Gastroesophageal sphincter (tissue), 4 donors: ENCODE measurements at regions not wholly inside any gene's neighbourhood (a gene's known extent, or its start where the extent isn't known, plus 50 kb on each side); places are given as distances from the start of the nearest gene placed in this dataset.

Source experiments
- ATAC-seq: fragments of 150-250 bp; one replicate; pipeline ENCODE4 v1.9.1; 2016; ENCODE audit warnings: mild to moderate bottlenecking, moderate library complexity
- H3K27ac ChIP-seq, 4 donors: fragments of 200-600 bp; sonication (generic) in 3 of 4; 1 replicate in 3 of 4; 2 replicates in 1 of 4; pipeline ENCODE4 v1.5.1; 2016 to 2019
- H3K27me3 ChIP-seq: fragments of 200-600 bp; sonication (generic); one replicate; pipeline ENCODE4 v1.5.1; 2019
- H3K36me3 ChIP-seq, 2 donors: fragments of 200-600 bp; sonication (generic); one replicate each; pipeline ENCODE4 v1.5.1; 2019; ENCODE audit warnings: control low read depth in 1 of 2
- H3K4me1 ChIP-seq, 3 donors: fragments of 200-600 bp; sonication (generic); 1 replicate in 2 of 3; 2 replicates in 1 of 3; pipeline ENCODE4 v1.5.1; 2016 to 2019; ENCODE audit warnings: control low read depth in 2 of 3
- H3K4me3 ChIP-seq, 2 donors: fragments of 200-600 bp; sonication (generic); one replicate each; pipeline ENCODE4 v1.5.1; 2019; ENCODE audit warnings: mild to moderate bottlenecking in 1 of 2, moderate library complexity in 1 of 2
- H3K9me3 ChIP-seq, 3 donors: fragments of 200-600 bp; sonication (generic); one replicate each; pipeline ENCODE4 v1.5.1; 2017 to 2019; ENCODE audit warnings: control low read depth in 2 of 3
- EP300 ChIP-seq: sonication (generic); formaldehyde crosslinking; IDR thresholded peaks from one replicate; pipeline ENCODE4 v1.6.1; 2017; ENCODE audit warnings: antibody characterized with exemption, mild to moderate bottlenecking
- POLR2A ChIP-seq, 2 donors: fragments of 450-650 bp; IDR thresholded peaks; one replicate each; pipeline ENCODE4 v1.6.1; 2017; ENCODE audit warnings: antibody characterized with exemption in 2 of 2, mild to moderate bottlenecking in 2 of 2, moderate library complexity in 1 of 2
- POLR2AphosphoS5 ChIP-seq: sonication (generic); formaldehyde crosslinking; IDR thresholded peaks from one replicate; pipeline ENCODE4 v1.6.1; 2017; ENCODE audit warnings: antibody characterized with exemption
- WGBS, 2 donors: methylation state at CpG; one replicate each; pipeline ENCODE4 v1.1.5; 2018; ENCODE audit warnings: low coverage in 1 of 2; 5-methylcytosine and 5-hydroxymethylcytosine counted together
- TF ChIP-seq, protein P1 (sequence below), 4 experiments: fragments of 200-600 bp in 2 of 4; fragments of 450-650 bp in 2 of 4; sonication (generic) in 1 of 4; IDR thresholded peaks; one replicate each; pipeline ENCODE4 v1.5.1; 2017 to 2019; ENCODE audit warnings: antibody characterized with exemption in 4 of 4, mild to moderate bottlenecking in 2 of 4, moderate library complexity in 2 of 4

DNA sequence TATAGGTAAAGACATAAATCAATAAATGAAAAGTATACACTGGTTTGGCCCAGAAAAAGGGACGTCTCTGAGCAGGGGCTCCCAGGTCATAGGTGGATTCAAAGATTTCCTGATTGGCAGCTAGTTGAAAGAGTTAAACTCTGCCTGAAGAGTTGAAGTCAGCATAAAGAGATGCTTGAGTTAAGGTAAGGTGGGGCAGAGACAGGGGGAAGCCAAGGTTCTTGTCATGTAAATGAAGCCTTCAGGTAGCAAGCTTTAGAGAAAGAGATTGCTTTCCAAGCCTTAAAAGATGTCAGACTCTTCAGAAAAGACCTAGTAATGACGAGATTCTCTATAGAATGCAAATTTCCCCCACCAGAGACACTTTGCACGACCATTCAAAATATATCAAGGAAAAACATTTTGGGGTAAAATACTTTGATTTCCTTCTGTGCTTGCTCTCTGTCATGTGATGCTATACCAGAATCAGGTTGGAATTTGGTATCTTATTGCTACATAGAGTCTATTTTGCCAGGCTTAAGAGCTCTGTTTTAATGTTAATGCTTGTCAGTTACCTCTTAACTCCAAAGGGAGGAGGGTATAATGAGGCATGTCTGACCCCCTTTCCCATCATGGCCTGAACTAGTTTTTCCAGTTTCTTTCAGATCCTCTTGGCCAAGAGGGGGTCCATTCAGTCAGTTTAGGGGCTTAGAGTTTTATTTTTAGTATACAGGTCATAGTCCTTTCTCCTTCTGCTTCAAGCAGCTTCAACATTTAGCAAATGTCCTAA is 429.6 kb downstream of the ADRA2A start:
- H3K27me3 ChIP-seq: peaks cover 1% of the 10 kb centered on the region
- H3K9me3 ChIP-seq: peaks cover 0 to 7% (median 0%) of the 10 kb centered on the region in 3 donors
- no peaks in the 10 kb centered on the region for H3K4me1 ChIP-seq
- 9 to 19% methylated on average over 2 to 3 of the region's 3 CpGs for WGBS, 2 donors
- H3K36me3 ChIP-seq: no peaks in the 10 kb centered on the region
- H3K4me3 ChIP-seq: no peak overlapping the region
- TF ChIP-seq POLR2AphosphoS5 (no peak), POLR2A (IDR thresholded peaks at IDR 0.05) (no peak), EP300 (no peak)
- TF ChIP-seq, protein P1, sequence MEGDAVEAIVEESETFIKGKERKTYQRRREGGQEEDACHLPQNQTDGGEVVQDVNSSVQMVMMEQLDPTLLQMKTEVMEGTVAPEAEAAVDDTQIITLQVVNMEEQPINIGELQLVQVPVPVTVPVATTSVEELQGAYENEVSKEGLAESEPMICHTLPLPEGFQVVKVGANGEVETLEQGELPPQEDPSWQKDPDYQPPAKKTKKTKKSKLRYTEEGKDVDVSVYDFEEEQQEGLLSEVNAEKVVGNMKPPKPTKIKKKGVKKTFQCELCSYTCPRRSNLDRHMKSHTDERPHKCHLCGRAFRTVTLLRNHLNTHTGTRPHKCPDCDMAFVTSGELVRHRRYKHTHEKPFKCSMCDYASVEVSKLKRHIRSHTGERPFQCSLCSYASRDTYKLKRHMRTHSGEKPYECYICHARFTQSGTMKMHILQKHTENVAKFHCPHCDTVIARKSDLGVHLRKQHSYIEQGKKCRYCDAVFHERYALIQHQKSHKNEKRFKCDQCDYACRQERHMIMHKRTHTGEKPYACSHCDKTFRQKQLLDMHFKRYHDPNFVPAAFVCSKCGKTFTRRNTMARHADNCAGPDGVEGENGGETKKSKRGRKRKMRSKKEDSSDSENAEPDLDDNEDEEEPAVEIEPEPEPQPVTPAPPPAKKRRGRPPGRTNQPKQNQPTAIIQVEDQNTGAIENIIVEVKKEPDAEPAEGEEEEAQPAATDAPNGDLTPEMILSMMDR (IDR thresholded peaks at IDR 0.05): no peak
- no peak overlapping the region for H3K27ac ChIP-seq
- ATAC-seq: no peak

DNA sequence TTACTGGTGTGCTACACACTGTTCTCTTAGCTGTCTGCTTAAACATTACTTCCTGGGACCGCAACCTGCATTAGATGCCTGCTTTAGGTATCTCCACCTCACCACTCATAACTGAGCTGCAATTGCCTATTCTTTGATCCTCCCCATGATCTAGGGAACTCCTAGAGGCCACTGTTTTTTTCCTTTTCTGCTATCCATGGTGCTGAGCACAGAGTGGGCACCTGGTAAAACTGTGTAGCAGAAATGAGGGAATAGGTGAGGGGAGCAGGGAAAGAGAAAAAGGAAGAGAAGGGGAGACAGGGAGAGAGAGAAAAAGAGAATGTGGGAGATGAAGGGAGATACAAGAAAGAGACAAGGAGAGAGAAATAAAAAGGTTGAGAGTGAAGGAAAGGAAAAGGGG is 434.9 kb downstream of the ADRA2A start:
- H3K4me3 ChIP-seq: no peak overlapping the region
- WGBS, 2 donors: 82 to 88% methylated on average over 1 of the region's 1 CpG
- H3K27ac ChIP-seq: no peak overlapping the region
- no peaks in the 10 kb centered on the region for H3K4me1 ChIP-seq
- TF ChIP-seq POLR2AphosphoS5 (no peak), POLR2A (IDR thresholded peaks at IDR 0.05) (no peak), EP300 (no peak)
- TF ChIP-seq, protein P1 (IDR thresholded peaks at IDR 0.05): no peak
- no peaks in the 10 kb centered on the region for H3K9me3 ChIP-seq
- no peaks in the 10 kb centered on the region for H3K36me3 ChIP-seq
- no peak for ATAC-seq
- H3K27me3 ChIP-seq: peaks cover 3% of the 10 kb centered on the region

DNA sequence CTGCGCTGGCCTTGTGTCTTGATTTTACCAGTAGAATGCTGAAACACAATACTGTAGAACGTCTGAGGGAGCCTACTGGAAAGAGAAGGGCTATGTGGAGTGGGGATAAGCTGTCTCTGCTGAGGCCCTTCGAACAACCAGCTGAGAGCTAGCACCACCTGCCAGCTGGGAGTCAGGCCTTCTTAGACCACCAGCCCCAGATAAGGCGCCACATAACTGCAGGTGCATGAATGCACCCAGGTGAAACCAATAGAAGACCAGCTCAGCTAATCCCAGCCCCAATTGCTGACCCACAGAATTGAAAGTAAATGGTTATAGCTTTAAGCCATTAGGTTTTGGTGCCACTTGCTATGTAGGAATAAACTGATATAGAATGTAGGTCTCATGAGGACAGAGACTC is 438.4 kb downstream of the ADRA2A start:
- 83% methylated on average over 2 of the region's 4 CpGs; no CpG with 5 or more reads in 1 of the 2 donors for WGBS, 2 donors
- Histone ChIP-seq H3K27ac (no peak overlapping the region), H3K4me1 (no peaks in the 10 kb centered on the region), H3K4me3 (no peak overlapping the region), H3K27me3 (peaks cover 3% of the 10 kb centered on the region), H3K36me3 (no peaks in the 10 kb centered on the region), H3K9me3 (no peaks in the 10 kb centered on the region)
- no peak for ATAC-seq
- TF ChIP-seq POLR2A (IDR thresholded peaks at IDR 0.05) (no peak), EP300 (no peak), POLR2AphosphoS5 (no peak)
- TF ChIP-seq, protein P1 (IDR thresholded peaks at IDR 0.05): no peak

DNA sequence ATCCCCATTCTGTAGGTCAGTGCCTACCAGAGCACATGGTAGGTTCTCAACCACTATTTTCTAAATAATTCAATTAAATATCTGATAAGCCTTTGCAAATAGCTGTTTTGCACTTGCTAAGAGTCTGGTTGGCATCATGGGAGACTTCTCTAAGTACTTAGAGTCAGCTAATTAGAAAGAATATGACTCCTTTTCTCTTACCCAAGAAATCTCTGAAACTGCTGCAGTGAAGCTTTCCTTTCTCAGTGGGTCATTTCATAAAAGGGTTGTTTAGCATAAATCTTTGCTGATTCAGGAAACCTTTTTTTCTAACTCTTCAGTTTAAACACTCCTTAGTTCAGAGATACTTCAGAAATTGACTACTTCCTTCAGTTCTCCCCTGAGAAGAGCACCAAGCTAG is 438.9 kb downstream of the ADRA2A start:
- Histone ChIP-seq H3K27me3 (peaks cover 3% of the 10 kb centered on the region), H3K9me3 (no peaks in the 10 kb centered on the region), H3K36me3 (no peaks in the 10 kb centered on the region), H3K27ac (no peak overlapping the region), H3K4me1 (no peaks in the 10 kb centered on the region), H3K4me3 (no peak overlapping the region)
- ATAC-seq: no peak
- TF ChIP-seq POLR2AphosphoS5 (no peak), POLR2A (IDR thresholded peaks at IDR 0.05) (no peak), EP300 (no peak)
- TF ChIP-seq, protein P1 (IDR thresholded peaks at IDR 0.05): no peak

DNA sequence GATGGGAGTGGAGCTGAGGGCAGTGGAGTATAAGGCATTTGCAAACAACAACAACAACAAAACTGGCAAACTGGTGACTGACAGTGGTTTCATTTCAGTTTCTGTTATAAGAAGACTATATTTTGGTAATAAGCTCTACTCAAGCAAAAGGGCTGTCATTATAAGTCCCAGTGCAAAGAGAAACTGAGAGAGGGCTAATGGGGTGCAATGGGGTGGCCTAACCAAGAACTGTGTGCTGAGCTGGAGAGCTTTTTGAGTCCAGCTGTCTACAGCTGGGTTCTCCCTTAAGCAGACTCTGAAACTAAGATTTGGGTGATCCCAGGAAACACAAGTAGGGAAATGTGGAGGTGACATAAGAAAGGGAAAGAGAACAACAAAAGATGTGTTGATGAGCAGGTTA is 439.3 kb downstream of the ADRA2A start:
- no peaks in the 10 kb centered on the region for H3K9me3 ChIP-seq
- H3K27me3 ChIP-seq: peaks cover 3% of the 10 kb centered on the region
- H3K36me3 ChIP-seq: no peaks in the 10 kb centered on the region
- H3K4me3 ChIP-seq: no peak overlapping the region
- H3K27ac ChIP-seq: no peak overlapping the region
- TF ChIP-seq POLR2AphosphoS5 (no peak), EP300 (no peak), POLR2A (IDR thresholded peaks at IDR 0.05) (no peak)
- TF ChIP-seq, protein P1 (IDR thresholded peaks at IDR 0.05): no peak
- H3K4me1 ChIP-seq: no peaks in the 10 kb centered on the region
- no peak for ATAC-seq
